ENCODE measurements at regions not wholly inside any gene's neighbourhood (a gene's known extent, or its start where the extent isn't known, plus 50 kb on each side); places are given as distances from the start of the nearest gene placed in this dataset.

DNA sequence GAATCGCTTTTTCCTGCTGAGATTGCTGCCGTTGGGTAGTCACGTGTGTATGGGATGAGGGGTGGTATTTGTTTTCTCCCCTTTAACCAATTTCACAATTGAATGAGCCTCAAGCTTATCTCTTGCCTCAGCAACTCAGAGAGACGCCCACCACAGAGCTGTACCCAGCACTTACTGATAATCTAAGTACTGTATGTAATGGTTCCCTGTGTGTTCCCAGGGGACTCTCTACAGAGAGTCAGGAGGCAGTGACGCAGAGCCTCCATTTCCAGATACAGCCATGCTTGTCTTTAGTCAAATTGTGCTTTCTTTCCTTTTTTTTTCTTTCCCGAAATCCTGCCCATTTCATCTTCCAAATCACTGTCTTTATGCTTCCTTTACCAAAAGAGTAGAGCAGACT, 1102.1 kb upstream of the KLHL29 start:
- H3K9me3 Mint-ChIP-seq = peaks cover 6% of the 10 kb centered on the region; the same call in 1 of the 2 replicates
- H3K27ac Mint-ChIP-seq = no peak overlapping the region
- TF ChIP-seq, protein P1, sequence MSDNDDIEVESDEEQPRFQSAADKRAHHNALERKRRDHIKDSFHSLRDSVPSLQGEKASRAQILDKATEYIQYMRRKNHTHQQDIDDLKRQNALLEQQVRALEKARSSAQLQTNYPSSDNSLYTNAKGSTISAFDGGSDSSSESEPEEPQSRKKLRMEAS (CRISPR knock-in tag; IDR thresholded peaks at IDR 0.05) = no peak
- TF ChIP-seq CDX4 (CRISPR knock-in tag; IDR thresholded peaks at IDR 0.05; ENCODE audit: borderline replicate concordance) (no peak), ZNF396 (CRISPR knock-in tag; IDR thresholded peaks at IDR 0.05; ENCODE audit: borderline replicate concordance) (no peak), E2F1 (CRISPR knock-in tag; IDR thresholded peaks at IDR 0.05) (no peak), CBFB (CRISPR knock-in tag; IDR thresholded peaks at IDR 0.05; ENCODE audit: low read depth) (no peak), NR2C2 (CRISPR knock-in tag; IDR thresholded peaks at IDR 0.05) (no peak), FOXP1 (CRISPR knock-in tag; IDR thresholded peaks at IDR 0.05; ENCODE audit: borderline replicate concordance) (no peak), GABPB1 (CRISPR knock-in tag; IDR thresholded peaks at IDR 0.05) (no peak), TEAD1 (CRISPR knock-in tag; IDR thresholded peaks at IDR 0.05) (no peak), NR3C1 (CRISPR knock-in tag; conservative IDR thresholded peaks at IDR 0.05; ENCODE audit: low read depth) (no peak)
- TF ChIP-seq, protein P2, sequence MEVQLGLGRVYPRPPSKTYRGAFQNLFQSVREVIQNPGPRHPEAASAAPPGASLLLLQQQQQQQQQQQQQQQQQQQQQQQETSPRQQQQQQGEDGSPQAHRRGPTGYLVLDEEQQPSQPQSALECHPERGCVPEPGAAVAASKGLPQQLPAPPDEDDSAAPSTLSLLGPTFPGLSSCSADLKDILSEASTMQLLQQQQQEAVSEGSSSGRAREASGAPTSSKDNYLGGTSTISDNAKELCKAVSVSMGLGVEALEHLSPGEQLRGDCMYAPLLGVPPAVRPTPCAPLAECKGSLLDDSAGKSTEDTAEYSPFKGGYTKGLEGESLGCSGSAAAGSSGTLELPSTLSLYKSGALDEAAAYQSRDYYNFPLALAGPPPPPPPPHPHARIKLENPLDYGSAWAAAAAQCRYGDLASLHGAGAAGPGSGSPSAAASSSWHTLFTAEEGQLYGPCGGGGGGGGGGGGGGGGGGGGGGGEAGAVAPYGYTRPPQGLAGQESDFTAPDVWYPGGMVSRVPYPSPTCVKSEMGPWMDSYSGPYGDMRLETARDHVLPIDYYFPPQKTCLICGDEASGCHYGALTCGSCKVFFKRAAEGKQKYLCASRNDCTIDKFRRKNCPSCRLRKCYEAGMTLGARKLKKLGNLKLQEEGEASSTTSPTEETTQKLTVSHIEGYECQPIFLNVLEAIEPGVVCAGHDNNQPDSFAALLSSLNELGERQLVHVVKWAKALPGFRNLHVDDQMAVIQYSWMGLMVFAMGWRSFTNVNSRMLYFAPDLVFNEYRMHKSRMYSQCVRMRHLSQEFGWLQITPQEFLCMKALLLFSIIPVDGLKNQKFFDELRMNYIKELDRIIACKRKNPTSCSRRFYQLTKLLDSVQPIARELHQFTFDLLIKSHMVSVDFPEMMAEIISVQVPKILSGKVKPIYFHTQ (CRISPR knock-in tag; IDR thresholded peaks at IDR 0.05) = no peak
- TF ChIP-seq, protein P3, sequence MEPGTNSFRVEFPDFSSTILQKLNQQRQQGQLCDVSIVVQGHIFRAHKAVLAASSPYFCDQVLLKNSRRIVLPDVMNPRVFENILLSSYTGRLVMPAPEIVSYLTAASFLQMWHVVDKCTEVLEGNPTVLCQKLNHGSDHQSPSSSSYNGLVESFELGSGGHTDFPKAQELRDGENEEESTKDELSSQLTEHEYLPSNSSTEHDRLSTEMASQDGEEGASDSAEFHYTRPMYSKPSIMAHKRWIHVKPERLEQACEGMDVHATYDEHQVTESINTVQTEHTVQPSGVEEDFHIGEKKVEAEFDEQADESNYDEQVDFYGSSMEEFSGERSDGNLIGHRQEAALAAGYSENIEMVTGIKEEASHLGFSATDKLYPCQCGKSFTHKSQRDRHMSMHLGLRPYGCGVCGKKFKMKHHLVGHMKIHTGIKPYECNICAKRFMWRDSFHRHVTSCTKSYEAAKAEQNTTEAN (CRISPR knock-in tag; IDR thresholded peaks at IDR 0.05) = no peak
- no peak overlapping the region for H3K4me3 Mint-ChIP-seq
- H3K27me3 Mint-ChIP-seq (ENCODE audit: low read depth) = no peaks in the 10 kb centered on the region
- DNase-seq (ENCODE audit: low spot score) (no peak), ATAC-seq (no peak)
- no peaks in the 10 kb centered on the region for H3K36me3 Mint-ChIP-seq
- ChIA-PET CTCF (no interaction called here), POLR2A (no interaction called here)
- H3K4me1 Mint-ChIP-seq = no peaks in the 10 kb centered on the region

DNA sequence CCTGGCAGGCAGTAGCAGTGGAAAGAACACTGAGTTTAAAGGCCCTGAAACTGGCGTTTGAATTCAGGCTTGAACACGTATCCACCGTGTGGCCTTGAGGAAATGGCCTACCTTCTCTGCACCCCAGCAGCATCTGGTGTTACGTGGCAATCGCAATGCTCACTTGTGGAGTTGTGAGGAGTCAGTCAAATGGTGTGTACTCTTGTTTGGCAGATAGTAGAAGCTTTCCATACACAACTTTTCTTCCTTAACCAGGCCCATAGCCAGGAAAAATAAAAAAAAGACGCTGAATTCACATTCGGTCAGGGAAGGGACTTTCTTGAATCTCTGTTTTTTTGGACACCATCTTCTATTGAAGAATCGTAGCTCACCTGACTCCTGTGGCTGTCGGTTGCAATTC, 1101.5 kb upstream of the KLHL29 start:
- ChIA-PET CTCF (no interaction called here), POLR2A (no interaction called here)
- H3K4me1 Mint-ChIP-seq = no peaks in the 10 kb centered on the region
- H3K36me3 Mint-ChIP-seq = no peaks in the 10 kb centered on the region
- no peaks in the 10 kb centered on the region for H3K27me3 Mint-ChIP-seq (ENCODE audit: low read depth)
- H3K9me3 Mint-ChIP-seq = peaks cover 6% of the 10 kb centered on the region; the same call in 1 of the 2 replicates
- ATAC-seq (no peak), DNase-seq (ENCODE audit: low spot score) (no peak)
- no peak overlapping the region for H3K4me3 Mint-ChIP-seq
- TF ChIP-seq TCF7 (CRISPR knock-in tag; IDR thresholded peaks at IDR 0.05; ENCODE audit: low read depth) = no peak
- H3K27ac Mint-ChIP-seq = no peak overlapping the region

DNA sequence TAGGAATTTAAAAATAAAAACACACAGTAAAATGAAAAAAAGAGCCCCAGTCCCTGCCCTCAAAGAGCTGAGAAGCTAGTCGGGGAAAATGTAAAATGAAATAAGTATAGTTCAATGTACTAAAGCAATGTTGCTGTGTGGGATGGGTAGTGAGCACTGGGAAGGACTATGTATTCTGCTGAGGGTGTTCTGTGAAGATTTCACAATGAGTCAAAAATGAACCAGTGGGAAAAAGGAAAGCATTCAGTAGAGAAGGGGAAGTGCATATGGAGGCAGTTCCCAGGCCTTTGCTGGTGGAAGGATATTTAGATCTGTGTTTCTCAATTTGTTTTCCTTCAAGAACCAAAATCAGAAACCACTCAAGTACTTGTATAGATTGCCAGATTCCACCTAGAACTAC, 1094.7 kb upstream of the KLHL29 start:
- CTCF ChIA-PET = no interaction called here
- Mint-ChIP-seq H3K4me3 (no peak overlapping the region), H3K27ac (no peak overlapping the region), H3K36me3 (no peaks in the 10 kb centered on the region), H3K4me1 (0 out of 2 replicates have a peak, but pooled peaks cover 4% of the 10 kb centered on the region), H3K27me3 (ENCODE audit: low read depth) (no peaks in the 10 kb centered on the region), H3K9me3 (peaks cover 3% of the 10 kb centered on the region; the same call in 1 of the 2 replicates)
- POLR2A ChIA-PET = no interaction called here
- DNase-seq (ENCODE audit: low spot score) (no peak), ATAC-seq (no peak)
- TF ChIP-seq, protein P4, sequence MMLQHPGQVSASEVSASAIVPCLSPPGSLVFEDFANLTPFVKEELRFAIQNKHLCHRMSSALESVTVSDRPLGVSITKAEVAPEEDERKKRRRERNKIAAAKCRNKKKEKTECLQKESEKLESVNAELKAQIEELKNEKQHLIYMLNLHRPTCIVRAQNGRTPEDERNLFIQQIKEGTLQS (CRISPR knock-in tag; conservative IDR thresholded peaks at IDR 0.05) = no peak
- TF ChIP-seq ZNF416 (CRISPR knock-in tag; IDR thresholded peaks at IDR 0.05) (no peak), ZSCAN18 (CRISPR knock-in tag; IDR thresholded peaks at IDR 0.05) (no peak), ZNF121 (CRISPR knock-in tag; IDR thresholded peaks at IDR 0.05) (no peak), SP1 (CRISPR knock-in tag; conservative IDR thresholded peaks at IDR 0.05) (no peak), ZNF263 (CRISPR knock-in tag; IDR thresholded peaks at IDR 0.05; ENCODE audit: low read depth) (no peak), GABPB1 (CRISPR knock-in tag; IDR thresholded peaks at IDR 0.05) (no peak), TP53 (CRISPR knock-in tag; IDR thresholded peaks at IDR 0.05) (no peak), GRHL2 (CRISPR knock-in tag; IDR thresholded peaks at IDR 0.05; ENCODE audit: insufficient replicate concordance, severe bottlenecking) (no peak)
- TF ChIP-seq, protein P5, sequence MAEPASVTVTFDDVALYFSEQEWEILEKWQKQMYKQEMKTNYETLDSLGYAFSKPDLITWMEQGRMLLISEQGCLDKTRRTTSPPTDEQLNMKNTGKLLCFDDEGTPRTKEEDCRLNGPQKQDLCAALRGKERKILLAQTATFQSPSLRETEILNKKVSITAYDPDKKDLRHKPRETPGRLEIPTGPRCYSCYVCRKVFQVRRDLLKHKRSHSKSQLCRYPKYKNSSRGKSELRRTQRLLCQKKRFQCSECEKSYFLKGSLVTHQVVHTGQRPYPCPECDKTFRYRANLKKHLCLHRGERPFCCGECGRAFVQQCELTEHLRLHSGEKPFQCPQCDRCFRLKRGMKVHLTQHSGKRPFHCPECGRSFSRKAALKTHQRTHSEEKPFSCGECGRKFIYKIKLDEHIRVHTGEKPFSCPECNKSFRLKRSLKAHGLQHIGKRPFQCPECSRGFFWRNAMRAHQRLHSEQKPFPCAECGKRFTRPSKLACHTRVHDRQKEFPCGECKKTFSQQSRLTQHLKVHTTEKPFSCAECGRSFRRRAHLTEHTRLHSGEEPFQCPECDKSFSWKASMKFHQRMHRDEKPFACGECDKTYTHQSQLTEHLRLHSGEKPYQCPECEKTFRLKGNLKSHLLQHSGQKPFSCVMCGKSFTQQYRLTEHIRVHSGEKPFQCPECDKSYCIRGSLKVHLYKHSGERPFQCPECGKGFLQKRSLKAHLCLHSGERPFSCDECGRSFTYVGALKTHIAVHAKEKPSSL (CRISPR knock-in tag; conservative IDR thresholded peaks at IDR 0.05) = no peak

Data from WTC11 (cell line).